Fibroblast of lung (primary cell): ENCODE measurements at regions not wholly inside any gene's neighbourhood (a gene's known extent, or its start where the extent isn't known, plus 50 kb on each side); places are given as distances from the start of the nearest gene placed in this dataset.

Experiments used
- EZH2 ChIP-seq: IDR thresholded peaks from 2 replicates; pipeline ENCODE4 v1.5.1; 2012; ENCODE audit warnings: low read length, control low read depth, mild to moderate bottlenecking; ENCODE audit errors: missing control alignments
- TF ChIP-seq, protein P1 (sequence below), 2 donors: IDR thresholded peaks in 1 of 2; conservative IDR thresholded peaks in 1 of 2; 1 replicate in 1 of 2; 2 replicates in 1 of 2; pipeline ENCODE4 v1.5.1; 2011 to 2012; ENCODE audit warnings: low read length in 2 of 2, control low read depth in 1 of 2, inconsistent platforms in 1 of 2, low read depth in 1 of 2, mild to moderate bottlenecking in 1 of 2

GRCh38 chr9:120152295-120152694, 427.7 kb downstream of the CDK5RAP2 start:
- TF ChIP-seq, protein P1, sequence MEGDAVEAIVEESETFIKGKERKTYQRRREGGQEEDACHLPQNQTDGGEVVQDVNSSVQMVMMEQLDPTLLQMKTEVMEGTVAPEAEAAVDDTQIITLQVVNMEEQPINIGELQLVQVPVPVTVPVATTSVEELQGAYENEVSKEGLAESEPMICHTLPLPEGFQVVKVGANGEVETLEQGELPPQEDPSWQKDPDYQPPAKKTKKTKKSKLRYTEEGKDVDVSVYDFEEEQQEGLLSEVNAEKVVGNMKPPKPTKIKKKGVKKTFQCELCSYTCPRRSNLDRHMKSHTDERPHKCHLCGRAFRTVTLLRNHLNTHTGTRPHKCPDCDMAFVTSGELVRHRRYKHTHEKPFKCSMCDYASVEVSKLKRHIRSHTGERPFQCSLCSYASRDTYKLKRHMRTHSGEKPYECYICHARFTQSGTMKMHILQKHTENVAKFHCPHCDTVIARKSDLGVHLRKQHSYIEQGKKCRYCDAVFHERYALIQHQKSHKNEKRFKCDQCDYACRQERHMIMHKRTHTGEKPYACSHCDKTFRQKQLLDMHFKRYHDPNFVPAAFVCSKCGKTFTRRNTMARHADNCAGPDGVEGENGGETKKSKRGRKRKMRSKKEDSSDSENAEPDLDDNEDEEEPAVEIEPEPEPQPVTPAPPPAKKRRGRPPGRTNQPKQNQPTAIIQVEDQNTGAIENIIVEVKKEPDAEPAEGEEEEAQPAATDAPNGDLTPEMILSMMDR (conservative IDR thresholded peaks at IDR 0.05 in 1 of 2, IDR thresholded peaks at IDR 0.05 in 1 of 2; ENCODE audit: low read depth in 1 of 2, low read length in 2 of 2) = no peak
- no peak for TF ChIP-seq EZH2
